ENCODE measurements at regions not wholly inside any gene's neighbourhood (a gene's known extent, or its start where the extent isn't known, plus 50 kb on each side); places are given as distances from the start of the nearest gene placed in this dataset.
"Not testable (repeated sequence)": the region's sequence is repeated elsewhere in the genome, so short reads cannot be mapped to it uniquely, and the experiment has no call there.

DNA sequence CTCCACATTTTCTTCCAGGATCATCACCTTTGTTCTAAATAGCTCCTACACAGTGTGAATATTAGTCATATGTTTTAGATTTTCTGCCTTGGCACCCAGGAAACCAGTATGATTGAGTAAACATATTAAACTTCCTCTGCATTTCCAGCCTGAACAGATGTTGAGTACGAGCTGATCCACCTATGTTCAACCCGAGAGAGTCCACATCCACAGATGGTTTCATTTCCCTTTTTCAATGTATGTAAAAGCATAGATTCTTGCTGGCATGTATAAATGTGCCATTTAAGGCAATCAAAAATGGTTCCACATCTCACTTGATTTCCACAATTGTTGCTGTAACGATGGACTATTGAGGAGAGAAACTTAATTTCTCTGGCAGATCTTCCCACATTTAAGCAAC is 74.2 kb downstream of the ZNF716 start:
- DNase-seq, result not testable (repeated sequence)

DNA sequence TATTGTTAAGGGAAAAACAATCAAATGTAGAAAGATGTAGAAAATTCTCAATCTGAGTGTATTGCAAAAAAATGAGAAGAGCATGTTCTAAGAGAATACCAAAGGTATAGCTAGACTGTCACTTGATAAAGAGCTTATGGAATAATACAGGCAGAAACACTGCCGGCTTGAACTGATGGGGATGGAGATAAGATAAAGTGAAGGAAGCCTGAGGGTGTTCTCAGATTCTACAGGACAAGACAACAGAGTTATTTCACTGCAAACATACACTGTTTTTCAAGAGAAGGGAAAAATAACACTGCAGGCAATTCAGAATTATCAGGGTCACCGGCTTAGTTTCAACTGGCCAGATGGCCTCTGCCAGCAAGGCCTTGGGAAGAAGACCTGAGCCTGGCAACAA is 80.0 kb downstream of the ZNF716 start:
- no peak for DNase-seq

DNA sequence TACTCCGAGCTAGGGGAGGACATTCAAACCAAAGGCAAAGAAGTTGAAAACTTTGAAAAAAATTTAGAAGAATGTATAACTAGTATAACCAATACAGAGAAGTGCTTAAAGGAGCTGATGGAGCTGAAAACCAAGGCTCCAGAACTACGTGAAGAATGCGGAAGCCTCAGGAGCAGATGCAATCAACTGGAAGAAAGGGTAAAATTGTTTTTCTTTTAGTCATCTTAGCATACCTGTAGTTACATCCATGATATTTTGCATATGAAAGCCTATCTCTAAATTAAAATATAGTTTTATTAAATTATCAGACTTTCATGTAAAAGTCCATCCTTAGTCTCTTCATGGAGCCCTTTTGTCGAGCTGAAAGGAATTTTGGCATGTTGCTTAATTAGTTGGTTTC is 90.7 kb downstream of the ZNF716 start:
- not testable (repeated sequence) for DNase-seq

DNA sequence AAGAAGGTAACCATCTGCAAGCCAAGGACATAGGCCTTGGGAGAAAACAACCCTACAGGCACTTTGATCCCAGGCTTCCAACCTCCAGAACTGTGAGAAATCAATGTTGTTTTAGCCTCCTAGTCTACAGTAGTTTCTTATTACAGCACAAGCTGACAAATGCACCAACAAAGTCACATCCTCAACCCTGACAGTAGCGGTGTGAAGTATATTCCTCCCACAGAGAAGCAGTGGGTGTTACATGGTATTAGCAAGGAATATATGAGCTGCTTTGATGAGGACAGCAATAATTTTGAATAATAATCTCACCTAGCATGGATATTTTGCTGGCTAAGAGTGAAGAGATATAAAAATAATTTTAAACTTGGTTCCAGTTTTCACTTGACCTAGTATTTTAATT is 92.4 kb downstream of the ZNF716 start:
- DNase-seq, result not testable (repeated sequence)

DNA sequence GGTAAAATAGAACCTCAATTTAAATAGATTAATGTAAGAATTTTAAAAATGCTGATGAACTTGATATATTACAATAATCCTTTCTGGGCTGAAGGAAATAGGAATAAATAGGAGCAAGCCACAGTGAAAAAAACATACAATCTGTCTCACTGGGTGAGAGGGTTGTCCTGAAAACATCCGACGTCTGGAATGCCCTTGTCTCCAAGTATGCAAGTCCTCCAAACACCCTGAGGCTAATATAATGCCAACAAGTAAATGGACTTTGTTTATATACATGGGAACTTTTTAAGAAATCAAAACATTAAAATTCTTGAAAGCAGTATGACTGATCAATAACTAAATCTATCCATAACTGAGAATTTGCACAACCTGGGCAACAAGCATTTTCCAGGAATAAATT is 97.4 kb downstream of the ZNF716 start:
- DNase-seq, result not testable (repeated sequence)

DNA sequence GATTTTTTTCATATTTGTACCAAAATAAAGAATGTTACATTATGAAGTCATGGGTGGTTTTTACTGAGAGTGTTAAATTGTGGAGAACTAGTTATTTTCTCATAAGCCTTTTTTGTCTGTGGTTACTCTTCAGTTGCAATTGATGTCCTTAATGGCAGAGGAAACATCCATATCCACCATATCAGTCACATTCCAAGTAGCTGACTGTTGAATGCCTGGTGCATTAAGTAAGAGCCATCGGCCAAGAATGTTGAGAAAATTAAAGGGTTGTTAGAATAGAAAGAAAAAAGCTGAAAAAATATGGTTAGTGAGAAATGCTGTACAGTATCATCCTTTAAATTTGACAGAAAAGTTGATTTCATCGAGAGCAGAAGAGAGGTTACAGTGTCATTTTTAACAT is 100.0 kb downstream of the ZNF716 start:
- DNase-seq, result peak; percentile 2

DNA sequence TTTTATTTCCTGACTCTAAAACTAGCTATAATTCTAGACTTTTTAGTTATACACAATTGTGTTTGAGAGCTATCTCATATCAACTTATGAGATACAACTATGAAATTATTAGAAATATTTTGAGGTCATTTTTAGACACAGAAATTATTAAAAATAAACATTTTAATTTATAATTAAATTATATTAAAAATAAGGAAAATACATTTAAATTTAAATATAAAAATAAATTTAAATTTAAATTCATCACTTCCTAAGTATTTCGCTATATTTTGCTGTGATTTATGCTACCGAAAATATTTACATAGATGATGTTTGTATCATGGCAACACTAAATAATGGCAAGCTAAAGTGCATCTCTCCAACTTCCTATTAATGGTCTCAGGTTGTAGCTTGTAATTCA is 105.7 kb downstream of the ZNF716 start:
- DNase-seq, result not testable (repeated sequence)

DNA sequence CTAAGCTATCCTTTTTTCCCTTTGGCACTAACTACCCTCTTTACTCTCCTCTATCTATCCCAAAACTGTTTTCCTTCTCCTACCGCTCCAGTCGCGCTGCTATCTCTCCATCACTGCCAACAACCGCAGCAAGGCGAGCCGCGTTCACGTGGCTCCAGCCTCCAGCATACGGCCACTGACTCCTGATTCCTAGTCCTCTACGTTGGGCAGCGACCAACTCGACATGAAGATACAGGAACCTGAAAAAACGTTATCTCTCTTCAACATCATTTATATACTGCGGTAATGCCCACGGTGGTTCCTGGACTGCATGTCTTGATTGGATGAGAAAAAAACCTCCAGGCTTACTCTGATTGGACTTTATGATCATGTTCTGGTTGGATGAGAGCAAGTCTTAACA is 129.5 kb downstream of the ZNF716 start:
- DNase-seq, result no peak

Data from NCI-H226 (cell line).